ENCODE measurements at regions not wholly inside any gene's neighbourhood (a gene's known extent, or its start where the extent isn't known, plus 50 kb on each side); places are given as distances from the start of the nearest gene placed in this dataset.
A peak's percentile ranks its signal among the peaks of the same experiment; 100 is the strongest.

DNA sequence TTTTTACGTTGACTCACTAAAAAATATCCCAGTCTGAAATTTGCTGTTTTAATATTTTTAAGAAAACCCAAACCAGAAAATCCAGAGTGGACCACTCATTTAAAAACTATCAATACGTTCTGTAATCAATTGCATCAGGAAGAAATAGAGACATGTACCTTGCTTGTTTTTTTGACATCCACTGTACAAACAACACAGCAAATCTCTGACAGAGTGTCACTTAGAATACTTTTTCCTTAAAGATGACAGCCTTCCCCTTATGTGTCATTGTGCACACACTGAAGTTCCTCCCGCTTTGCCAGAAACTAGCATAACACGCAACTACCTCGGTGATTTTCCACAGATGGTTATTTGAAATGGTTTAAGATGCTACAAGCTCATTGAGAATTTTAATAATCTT is 321.7 kb upstream of the PFKP start (continued):
- TF ChIP-seq ZNF529 (tag by site-specific recombination; IDR thresholded peaks at IDR 0.05; ENCODE audit: insufficient replicate concordance) = no peak
- TF ChIP-seq, protein P1, sequence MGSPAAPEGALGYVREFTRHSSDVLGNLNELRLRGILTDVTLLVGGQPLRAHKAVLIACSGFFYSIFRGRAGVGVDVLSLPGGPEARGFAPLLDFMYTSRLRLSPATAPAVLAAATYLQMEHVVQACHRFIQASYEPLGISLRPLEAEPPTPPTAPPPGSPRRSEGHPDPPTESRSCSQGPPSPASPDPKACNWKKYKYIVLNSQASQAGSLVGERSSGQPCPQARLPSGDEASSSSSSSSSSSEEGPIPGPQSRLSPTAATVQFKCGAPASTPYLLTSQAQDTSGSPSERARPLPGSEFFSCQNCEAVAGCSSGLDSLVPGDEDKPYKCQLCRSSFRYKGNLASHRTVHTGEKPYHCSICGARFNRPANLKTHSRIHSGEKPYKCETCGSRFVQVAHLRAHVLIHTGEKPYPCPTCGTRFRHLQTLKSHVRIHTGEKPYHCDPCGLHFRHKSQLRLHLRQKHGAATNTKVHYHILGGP (tag by site-specific recombination; IDR thresholded peaks at IDR 0.05) = no peak
- no peak for TF ChIP-seq ZNF549 (tag by site-specific recombination; IDR thresholded peaks at IDR 0.05)
- no peak for TF ChIP-seq ZNF514 (tag by site-specific recombination; IDR thresholded peaks at IDR 0.05)
- TF ChIP-seq, protein P2, sequence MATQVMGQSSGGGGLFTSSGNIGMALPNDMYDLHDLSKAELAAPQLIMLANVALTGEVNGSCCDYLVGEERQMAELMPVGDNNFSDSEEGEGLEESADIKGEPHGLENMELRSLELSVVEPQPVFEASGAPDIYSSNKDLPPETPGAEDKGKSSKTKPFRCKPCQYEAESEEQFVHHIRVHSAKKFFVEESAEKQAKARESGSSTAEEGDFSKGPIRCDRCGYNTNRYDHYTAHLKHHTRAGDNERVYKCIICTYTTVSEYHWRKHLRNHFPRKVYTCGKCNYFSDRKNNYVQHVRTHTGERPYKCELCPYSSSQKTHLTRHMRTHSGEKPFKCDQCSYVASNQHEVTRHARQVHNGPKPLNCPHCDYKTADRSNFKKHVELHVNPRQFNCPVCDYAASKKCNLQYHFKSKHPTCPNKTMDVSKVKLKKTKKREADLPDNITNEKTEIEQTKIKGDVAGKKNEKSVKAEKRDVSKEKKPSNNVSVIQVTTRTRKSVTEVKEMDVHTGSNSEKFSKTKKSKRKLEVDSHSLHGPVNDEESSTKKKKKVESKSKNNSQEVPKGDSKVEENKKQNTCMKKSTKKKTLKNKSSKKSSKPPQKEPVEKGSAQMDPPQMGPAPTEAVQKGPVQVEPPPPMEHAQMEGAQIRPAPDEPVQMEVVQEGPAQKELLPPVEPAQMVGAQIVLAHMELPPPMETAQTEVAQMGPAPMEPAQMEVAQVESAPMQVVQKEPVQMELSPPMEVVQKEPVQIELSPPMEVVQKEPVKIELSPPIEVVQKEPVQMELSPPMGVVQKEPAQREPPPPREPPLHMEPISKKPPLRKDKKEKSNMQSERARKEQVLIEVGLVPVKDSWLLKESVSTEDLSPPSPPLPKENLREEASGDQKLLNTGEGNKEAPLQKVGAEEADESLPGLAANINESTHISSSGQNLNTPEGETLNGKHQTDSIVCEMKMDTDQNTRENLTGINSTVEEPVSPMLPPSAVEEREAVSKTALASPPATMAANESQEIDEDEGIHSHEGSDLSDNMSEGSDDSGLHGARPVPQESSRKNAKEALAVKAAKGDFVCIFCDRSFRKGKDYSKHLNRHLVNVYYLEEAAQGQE (tag by site-specific recombination; IDR thresholded peaks at IDR 0.05) = no peak

DNA sequence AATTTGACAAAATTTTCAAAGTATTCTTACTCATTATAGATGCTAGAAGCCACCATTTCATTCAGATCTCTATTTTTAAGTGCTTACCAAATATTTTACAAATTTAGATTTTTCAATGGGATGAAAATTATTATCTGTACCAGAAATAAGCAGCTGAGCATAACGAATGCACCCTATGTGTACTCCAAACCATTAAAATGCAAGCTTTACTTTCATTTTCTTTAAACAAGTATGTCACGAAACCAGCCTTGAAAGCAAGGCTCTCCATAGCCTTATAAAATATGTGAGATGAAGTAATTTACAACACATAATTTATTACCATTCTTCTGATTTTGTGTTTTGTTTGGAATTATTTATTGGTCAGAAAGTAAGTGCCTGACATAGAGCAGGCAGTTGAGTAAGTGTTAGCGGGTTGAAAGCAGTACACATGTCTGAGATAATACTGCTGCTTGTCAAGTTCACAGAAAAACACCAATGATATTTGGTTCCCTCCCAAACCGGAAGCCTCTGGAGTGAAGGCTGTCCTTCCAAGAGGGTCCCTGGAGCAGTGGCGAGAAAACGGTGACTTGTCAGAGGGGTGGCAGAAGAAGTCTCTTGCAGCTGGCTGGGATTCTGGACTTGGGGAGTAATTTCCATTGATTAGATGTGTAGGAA is 322.7 kb upstream of the PFKP start:
- CTCF ChIA-PET = no interaction called here
- Histone ChIP-seq H3K4me1 (ENCODE audit: control insufficient read depth, insufficient read depth, low read length) (no peaks in the 10 kb centered on the region), H3K9me3 (ENCODE audit: control insufficient read depth, insufficient read depth, low read depth, low read length) (no peaks in the 10 kb centered on the region), H3K27ac (ENCODE audit: extremely low read depth, low read depth, low read length) (no peak overlapping the region), H3K4me3 (ENCODE audit: low read depth, low read length) (no peak overlapping the region), H3K36me3 (ENCODE audit: control insufficient read depth in 2 of 2, insufficient read depth in 1 of 2, low read length in 2 of 2) (no peaks in the 10 kb centered on the region)
- POLR2A ChIA-PET = no interaction called here
- TF ChIP-seq ZNF175 (tag by site-specific recombination; IDR thresholded peaks at IDR 0.05) = no peak
- TF ChIP-seq ZNF121 (tag by site-specific recombination; IDR thresholded peaks at IDR 0.05) = no peak
- TF ChIP-seq ZFP3 (tag by site-specific recombination; IDR thresholded peaks at IDR 0.05; ENCODE audit: low read depth) = no peak
- no peak for TF ChIP-seq ZEB2 (tag by site-specific recombination; IDR thresholded peaks at IDR 0.05)

DNA sequence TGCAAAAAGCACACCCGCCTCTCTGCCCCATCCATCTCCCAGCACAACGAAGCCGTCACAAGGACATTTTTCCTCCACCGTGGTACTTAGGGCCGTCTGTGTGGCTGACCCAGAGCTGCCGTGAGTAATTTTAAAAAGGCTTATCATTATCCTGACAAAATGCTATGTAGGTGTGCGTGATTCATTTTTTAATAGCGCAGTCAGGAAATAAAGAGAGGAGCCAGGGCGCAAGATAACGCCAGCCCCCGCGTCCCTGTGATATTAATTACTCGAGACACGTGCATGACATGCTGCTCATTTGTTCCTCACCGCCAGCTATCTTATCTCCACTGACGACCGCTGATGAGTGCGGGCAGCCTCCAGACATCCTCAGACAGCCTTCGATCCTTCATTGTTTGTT is 332.7 kb upstream of the PFKP start:
- ChIA-PET CTCF (interaction anchor here (0.7 kb wide), 1 partner anchor 116 kb away, joined by 3 read pairs; no protein-coding TSS in a partner anchor), POLR2A (no interaction called here)
- no peaks in the 10 kb centered on the region for H3K9me3 ChIP-seq (ENCODE audit: control insufficient read depth, insufficient read depth, low read depth, low read length)
- TF ChIP-seq ZIC2 (tag by site-specific recombination; IDR thresholded peaks at IDR 0.05) = no peak
- peak; percentile 42; the same call in 1 of the 2 replicates for TF ChIP-seq TCF7L2 (IDR thresholded peaks at IDR 0.05; ENCODE audit: borderline replicate concordance, low read depth, low read length)
- TF ChIP-seq ZNF16 (tag by site-specific recombination; IDR thresholded peaks at IDR 0.05; ENCODE audit: low read depth) = no peak
- peak; percentile 70; the same call in 1 of the 2 replicates for TF ChIP-seq TRIM28 (IDR thresholded peaks at IDR 0.05; ENCODE audit: borderline replicate concordance, low read length)
- H3K36me3 ChIP-seq (ENCODE audit: control insufficient read depth in 2 of 2, insufficient read depth in 1 of 2, low read length in 2 of 2) = no peaks in the 10 kb centered on the region
- no peak overlapping the region for H3K4me3 ChIP-seq (ENCODE audit: low read depth, low read length)
- H3K4me1 ChIP-seq (ENCODE audit: control insufficient read depth, insufficient read depth, low read length) = no peaks in the 10 kb centered on the region
- H3K27ac ChIP-seq (ENCODE audit: extremely low read depth, low read depth, low read length) = no peak overlapping the region

DNA sequence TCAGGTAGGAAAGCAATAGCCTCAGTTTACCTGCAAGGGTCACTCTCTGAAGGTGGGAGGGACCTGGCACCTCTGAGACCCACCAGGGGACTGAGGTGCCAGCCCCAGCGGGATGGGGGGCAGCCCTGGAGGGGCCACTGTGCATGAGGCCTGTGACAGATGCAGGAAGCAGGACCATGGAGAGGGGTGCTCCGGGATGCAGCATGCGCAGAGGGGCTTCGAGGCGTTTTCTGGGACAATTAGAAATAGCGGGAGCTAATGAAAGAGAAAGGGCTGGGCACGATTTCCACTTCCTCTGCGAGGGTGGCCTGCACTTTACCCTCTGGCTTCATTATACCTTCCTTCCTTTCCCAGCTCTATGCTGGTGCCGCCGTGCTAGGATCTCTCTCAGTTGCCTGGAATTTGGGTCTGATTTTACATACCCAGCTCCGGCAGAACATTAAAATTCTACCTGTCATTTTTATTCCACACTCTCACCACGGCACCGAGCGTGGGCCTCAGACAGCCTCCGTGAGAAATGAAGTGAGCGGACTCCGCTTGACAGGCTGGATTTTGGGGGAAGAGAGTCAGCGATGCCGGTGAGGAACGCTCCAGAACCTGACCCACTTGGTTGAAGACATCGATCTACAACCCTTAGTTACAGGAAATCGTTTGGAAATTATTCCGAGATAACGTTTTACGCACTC is 333.9 kb upstream of the PFKP start:
- ChIA-PET POLR2A (no interaction called here), CTCF (interaction anchor here (0.6 kb wide), 2 partner anchors 17 to 132 kb away, joined by 3 read pairs; no protein-coding TSS in a partner anchor)
- no peak overlapping the region for H3K27ac ChIP-seq (ENCODE audit: extremely low read depth, low read depth, low read length)
- TF ChIP-seq YY1 (tag by site-specific recombination; IDR thresholded peaks at IDR 0.05) = no peak
- TF ChIP-seq, protein P2 (tag by site-specific recombination; IDR thresholded peaks at IDR 0.05) = peak; percentile 32; the same call in 1 of the 2 replicates
- no peaks in the 10 kb centered on the region for H3K36me3 ChIP-seq (ENCODE audit: control insufficient read depth in 2 of 2, insufficient read depth in 1 of 2, low read length in 2 of 2)
- no peak overlapping the region for H3K4me3 ChIP-seq (ENCODE audit: low read depth, low read length)
- no peaks in the 10 kb centered on the region for H3K9me3 ChIP-seq (ENCODE audit: control insufficient read depth, insufficient read depth, low read depth, low read length)
- no peaks in the 10 kb centered on the region for H3K4me1 ChIP-seq (ENCODE audit: control insufficient read depth, insufficient read depth, low read length)
